HG03342 (cell line): ENCODE measurements at regions not wholly inside any gene's neighbourhood (a gene's known extent, or its start where the extent isn't known, plus 50 kb on each side); places are given as distances from the start of the nearest gene placed in this dataset.

ENCODE experiments used
- ATAC-seq: cut with Tn5 transposase; IDR thresholded peaks from one replicate; pipeline ENCODE4 v1.9.1; 2021; ENCODE audit warnings: mild to moderate bottlenecking, moderate library complexity; ENCODE audit not compliant: unreplicated experiment

DNA sequence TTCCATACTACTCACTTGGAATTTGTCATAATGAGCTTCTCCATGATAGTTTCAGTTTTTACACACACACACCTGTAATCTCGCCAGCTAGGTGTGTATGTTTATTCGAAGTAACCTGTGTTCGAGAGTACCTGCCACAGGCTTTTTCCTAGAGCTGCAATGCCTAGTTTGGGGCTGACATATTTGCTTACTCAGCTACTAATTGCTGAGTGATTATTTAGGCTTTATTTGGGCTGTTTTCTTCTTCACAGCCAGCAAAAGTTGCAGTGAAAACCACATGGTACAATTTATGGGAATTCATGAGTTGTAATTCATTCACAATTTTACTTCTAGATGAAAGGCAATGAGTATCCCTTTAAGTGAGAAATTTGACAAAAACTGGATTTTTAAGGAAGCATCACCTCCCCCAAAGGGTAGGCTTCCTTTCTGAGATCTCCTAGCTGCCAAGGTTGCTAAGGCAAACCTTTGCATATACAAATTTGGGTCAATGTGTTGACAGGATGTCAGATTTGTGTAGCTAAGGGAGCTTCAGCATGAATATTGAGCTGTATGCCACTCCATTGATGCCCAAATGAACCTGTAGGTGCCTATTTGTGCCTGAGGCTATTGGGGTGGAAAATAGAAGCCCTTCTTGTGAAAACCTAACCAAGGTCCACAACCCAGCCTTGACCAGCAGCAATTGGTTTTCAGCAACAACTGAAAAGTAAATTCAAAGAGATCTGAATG, 108.7 kb upstream of the OTX2 start:
- no peak for ATAC-seq

DNA sequence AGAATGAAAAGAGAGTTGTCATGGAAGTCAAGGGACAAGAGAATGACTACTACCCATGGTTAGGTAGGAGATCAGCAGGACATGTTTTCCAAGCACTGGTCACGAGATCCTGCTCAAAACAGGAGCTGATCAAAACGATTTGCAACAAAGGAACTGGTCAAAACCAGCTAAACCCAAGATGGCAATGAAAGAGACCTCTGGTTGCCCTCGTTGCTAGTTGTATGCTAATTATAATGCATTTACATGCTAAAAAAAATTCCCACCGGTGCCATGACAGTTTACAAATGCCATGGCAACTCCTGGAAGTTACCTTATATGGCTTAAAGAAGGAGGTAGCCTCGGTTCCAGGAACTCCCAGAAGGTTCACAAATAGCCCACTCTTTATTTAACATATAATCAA, 95.0 kb upstream of the OTX2 start:
- no peak for ATAC-seq

DNA sequence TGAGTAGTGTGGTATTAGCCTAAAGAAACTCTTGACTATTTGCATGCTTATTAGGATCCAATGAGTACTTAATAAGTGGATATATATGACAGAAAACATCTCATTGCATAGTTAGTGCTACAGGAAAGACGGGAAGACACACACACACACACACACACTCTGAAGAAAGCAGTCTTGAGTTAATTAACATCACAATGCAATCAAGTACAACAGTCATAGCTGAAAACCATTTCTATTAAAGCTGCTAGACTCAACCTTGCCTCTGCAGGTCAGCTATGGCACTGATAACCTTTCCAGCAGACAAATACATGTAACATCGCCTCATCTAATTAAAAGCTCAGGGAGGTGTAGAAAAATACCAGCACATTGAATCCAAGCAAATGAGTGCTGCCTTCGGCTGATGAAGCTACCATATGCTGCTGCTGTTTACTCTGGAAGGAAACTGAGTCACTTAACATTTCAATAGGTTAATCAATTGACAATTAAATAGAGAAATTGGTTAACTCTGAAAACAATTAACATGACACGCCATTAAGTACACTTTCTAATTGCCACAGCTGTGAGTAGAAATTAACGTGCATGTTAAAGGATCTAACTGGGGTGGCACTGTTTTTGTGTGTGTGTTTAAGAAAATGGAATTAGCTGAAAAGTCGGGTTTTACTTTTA, 93.2 kb upstream of the OTX2 start:
- ATAC-seq: no peak

DNA sequence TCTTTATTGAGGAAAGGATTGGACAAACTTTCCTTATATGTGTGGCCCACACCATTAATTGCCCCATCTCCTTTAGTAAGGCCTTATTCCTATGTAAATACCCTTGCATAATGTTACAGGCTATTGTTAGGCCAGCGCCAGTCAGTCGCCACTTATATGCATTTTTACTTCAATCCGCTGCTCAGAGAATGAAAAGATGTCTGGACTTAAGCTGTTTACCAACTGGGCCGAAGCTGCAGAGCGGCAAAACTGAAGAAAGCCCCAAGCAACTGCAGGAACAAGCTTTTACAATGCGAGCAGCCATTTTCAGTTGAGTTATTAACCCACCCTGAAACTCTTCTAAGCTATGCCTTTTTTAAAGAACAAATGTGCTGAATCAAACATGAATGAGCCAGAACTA, 92.1 kb upstream of the OTX2 start:
- no peak for ATAC-seq

DNA sequence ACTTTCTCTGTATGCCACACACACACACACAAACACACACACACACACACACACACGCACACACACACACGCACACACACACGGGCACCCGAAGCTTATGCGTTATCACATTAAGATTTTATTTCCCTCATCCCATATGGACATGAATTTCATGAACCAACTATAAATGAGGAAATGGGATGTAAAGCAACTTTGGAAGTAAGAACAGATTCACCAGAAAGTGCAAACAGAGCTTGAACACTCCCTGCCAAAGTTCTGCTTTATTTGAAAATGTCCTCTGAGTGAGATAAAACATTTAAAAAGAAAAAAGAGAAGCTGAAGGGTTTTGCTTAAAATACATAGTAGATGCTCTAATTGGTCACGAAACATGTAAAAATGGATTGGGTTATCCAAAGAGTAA, 90.4 kb upstream of the OTX2 start:
- no peak for ATAC-seq

DNA sequence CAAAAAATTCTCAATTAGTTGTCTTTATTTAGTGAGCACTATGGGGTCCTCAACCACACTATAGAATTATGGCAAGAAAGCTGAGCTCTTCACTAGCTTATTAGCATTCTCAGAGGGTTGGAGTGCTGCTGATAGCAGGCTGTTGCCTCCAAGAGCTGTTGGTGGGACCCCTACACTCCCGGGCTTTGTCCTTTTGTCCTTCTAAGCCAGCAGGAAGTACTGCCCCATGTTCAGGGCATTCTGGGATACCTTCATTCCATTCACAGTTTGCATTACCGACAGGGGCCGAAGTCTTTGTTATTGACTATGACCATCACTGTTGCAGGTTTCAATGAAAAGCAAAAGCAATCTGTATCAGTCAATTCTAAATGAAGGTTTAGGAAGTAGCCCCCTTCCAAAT, 89.5 kb upstream of the OTX2 start:
- no peak for ATAC-seq

DNA sequence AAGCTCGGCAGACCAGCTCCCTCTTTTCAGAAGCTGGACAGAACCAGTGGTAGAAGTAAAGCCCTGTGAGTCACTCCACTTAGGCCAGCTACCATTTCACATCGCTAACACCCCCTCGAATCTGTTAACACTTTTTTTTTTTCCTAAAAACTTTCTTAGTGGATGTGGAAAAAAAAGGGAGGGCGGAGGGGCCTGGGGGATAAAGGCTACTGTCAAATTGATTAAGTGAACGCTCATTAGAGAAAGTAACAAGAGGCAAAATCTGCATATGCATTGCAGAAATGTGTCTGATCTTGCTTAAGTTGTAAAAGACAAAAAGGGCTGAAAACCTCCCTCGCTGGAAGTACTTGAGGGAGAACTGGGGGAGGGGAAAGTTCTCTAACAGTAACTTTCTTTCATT, 86.6 kb upstream of the OTX2 start:
- no peak for ATAC-seq

DNA sequence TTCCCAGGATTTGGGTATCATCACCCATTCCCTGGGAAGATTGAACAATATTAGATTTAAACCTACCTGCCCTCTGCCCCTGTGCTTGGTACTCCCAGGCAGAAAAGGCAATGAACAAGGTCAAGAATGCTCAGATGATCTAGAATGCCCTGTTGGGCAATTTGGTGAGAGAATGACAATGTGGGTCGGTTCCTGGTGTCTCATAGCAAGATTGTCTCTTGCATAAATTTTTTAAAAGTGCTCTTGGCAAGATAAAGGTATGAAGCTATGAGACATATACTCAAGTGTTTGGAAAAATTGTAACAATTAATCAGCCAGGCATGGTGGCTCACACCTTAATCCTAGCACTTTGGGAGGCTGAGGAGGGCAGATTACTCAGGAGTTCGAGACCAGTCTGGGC, 86.0 kb upstream of the OTX2 start:
- ATAC-seq: no peak

DNA sequence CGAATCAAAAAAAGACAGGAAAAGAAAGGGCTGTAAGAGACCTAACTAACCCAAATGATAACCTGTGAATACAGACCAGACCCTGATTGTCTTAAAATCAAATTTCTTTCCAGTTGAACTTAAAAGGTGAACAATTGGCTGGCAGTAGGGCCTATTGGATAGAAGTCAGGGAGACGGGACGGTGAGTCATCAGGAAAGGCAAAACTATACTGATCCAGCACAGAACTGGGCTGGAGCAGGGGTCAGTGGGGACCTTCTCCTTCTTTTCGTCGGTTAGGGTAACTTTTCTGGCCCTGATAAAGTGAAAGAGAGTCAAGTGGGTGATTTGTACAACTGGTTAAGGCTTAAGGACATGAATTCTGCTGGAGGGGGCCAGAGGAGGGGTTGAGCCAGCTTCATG, 84.9 kb upstream of the OTX2 start:
- no peak for ATAC-seq

DNA sequence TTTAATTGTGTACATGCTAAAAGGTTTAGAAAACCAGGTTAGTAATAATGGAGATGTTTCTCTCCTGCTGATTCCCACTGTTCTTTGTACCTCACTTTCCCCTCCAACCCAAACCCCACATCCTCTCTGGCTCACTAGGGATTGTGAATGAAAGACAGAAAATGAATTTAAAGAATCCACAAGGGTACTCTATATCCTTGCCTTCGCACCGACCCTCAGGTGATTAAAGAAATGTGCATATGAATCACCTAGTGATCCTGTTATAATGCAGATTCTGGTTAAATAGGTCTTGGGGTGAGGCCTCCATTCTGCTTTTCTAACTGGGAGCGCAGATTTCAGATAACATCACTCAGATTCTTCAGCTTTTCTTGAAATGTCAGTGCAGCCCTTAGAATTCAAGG, 84.3 kb upstream of the OTX2 start:
- ATAC-seq: no peak

DNA sequence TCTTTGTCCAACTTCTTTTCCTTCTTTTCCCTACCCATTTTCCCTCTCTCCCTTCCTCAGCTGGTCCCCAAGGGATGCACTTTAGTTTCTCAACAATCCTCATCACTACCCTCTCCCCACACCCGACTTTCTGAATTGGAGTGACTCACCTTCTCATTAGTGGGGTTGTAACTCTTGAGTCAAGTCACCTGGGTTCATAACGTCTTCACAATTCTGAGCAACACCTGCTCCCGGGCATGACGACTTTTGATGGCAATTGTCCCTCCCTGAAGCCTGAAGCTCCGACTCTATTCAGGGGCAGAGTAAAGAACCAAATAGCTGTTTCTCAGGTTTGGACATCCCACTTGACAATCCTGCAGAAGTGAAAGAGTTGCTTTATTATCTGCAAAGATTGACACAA, 82.7 kb upstream of the OTX2 start:
- no peak for ATAC-seq

DNA sequence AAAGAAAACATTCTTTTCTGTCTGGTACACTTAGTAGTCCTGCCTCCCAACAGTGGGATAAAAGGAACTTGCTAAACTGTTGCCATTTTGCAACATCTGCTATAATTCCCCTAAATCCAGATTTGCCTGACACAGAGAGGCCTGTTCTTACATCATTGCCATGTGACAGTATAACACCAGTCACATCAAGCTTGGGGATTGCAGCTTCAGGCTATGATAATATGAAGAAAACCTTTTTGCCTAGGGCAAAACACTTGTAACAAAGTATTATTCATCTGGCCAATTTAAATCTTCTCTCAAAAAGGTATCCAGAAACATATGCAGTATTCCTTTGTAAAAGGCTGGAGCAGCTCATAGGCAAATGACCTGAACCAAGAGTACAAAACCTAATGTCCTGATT, 80.9 kb upstream of the OTX2 start:
- no peak for ATAC-seq

DNA sequence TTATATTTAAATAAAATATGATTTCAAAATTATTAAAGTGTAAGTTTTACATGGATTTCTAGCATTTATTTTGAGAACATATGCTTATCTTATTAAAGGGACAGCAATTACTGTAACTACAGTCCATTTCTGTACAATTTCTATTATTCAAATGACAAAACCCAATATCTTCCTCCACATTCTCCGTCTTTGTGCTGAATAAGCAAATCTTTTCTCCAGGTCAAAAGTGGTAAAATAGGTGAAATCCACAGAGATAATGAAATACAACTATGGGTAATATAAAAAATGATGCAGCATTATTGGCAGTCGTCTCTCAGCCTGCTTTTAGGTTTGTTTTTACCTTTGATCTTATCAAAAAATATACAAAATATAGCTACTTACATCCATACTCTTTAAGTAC, 79.4 kb upstream of the OTX2 start:
- ATAC-seq: no peak

DNA sequence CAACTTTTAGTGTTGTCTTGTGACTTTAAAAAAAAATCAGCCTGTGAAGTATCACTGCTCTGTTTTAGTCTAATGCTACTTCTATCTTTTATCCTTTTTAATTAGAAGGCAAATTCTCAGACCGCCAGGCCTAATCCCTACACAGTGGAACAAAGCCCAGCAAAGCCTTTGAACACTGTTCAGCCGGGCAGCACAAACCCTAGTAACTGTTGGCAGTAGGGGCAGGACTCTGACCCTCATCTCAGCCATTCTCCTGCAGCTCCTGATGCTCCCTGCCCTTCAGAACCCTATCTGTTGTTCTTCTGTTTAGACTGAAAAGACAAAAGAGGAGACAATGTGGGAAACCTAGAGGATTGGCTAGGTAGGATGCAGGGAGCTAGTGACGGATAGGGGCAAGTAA, 78.0 kb upstream of the OTX2 start:
- no peak for ATAC-seq

DNA sequence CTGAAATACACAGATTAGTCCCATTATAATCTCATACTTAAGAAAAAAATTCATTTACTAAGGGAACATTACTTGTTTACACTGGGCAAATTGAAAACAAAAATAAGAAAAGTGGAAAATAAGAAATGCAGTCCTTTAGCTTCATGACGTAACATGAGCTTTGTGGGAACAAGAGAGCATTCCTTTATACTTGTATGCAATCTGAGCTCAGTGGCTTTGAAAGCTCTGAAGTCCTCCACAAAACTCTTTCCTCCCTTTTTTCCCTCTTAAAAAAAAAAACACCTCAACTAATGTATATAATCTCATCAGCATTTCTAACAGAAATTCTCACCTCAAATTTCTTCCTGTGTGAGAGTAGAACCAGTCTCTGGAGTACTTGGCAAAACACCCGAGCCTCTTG, 76.9 kb upstream of the OTX2 start:
- no peak for ATAC-seq

DNA sequence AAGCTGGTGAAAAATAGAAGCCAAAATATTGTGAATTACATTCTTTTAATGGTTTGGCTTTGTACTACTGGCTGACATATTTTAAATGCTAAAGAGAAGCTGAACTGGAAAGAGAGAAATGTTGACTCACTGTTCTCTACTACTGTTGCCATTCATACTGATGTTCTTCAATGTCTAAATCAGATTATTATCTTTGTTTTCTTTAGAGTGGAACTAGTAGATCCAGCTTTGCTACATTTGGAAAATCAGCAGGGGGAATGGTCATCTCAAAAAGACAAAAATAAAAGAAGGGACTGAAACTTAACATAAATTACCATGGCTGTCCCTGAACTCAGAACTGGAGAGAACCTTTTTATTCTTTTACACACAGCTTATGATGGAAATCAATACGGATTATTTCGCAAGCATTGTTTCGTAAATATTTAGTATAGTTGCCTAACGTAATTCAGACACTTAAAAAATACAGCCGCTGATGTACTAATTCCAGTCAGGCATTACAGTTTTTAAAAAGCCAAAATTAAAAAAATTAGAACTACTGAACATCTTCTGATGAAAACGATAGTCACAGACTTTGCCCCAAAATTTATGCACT, 76.3 kb upstream of the OTX2 start:
- no peak for ATAC-seq

DNA sequence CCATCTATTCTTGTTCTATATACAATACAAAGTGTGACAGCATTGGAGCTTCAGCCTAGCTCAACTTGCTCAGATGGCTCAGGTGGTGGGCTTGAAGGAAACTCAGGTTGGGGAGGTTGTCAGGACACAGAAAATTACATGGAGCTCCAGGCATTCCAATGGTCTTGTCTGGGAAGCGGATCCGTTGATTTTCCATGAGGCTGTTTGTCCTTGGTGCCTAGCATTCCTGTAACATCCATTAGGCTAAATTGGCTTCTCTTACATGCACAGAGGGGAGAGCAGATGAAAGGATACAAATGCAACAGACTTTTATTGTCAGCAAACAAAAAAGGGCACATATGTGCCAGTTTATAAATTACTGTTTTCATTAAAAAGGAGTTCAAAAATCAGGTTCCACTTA, 75.5 kb upstream of the OTX2 start:
- ATAC-seq: no peak

DNA sequence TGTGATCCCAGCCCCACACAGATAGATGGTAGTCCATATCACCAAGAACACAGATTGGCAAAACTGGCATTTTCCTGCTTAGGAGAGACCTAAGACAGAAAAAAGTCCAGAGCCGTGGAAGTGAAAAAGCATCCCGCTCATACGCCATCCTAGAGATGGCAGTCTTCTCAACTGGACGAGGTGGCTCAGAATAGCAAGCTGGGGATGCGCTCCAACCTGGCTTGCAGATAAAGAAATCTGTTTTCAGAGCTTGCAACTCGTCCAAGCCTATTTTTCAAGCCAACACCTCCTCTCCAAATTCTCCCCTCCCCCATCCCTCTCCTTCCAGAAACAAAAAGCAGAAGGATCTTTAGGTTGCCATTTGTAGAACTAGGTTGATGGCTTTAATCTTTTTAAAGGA, 74.3 kb upstream of the OTX2 start:
- no peak for ATAC-seq

DNA sequence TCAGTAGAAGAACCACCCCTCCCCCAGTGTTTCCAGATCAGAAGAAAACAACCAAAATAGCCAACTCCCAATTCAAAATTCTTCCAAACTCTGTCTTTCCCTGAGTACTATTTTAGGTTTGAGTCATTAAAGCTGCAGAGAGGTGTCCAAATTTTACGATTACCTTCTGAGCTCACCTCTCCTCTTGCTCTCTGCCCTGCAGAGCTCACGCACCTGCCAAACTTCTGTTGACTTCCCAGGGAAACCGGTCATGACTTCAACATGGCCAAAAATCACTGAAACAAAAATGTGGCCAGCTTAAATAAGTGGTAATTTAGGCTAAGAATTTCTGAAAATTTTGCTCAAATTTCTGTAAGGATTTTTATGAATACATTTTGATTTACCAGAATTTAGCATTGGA, 70.9 kb upstream of the OTX2 start:
- ATAC-seq: no peak

DNA sequence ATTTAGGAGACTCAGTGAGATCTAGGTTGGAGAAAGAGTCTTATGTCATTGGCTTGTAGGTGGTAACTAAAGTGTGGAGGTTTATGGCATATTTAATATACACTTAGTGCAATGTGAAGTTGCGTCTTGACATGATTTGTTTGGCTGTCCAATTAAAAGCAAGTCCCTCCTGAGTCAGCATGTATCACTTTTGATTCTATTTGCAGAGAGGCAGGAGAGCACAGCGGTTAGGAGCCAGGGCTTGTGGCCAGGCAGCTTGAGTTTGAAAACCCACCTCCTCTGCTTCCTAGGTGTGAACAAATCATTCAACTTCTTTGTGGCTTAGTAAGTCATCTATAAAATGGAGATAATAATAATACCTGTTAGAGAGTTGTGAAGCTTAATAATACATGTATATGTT, 68.5 kb upstream of the OTX2 start:
- no peak for ATAC-seq

DNA sequence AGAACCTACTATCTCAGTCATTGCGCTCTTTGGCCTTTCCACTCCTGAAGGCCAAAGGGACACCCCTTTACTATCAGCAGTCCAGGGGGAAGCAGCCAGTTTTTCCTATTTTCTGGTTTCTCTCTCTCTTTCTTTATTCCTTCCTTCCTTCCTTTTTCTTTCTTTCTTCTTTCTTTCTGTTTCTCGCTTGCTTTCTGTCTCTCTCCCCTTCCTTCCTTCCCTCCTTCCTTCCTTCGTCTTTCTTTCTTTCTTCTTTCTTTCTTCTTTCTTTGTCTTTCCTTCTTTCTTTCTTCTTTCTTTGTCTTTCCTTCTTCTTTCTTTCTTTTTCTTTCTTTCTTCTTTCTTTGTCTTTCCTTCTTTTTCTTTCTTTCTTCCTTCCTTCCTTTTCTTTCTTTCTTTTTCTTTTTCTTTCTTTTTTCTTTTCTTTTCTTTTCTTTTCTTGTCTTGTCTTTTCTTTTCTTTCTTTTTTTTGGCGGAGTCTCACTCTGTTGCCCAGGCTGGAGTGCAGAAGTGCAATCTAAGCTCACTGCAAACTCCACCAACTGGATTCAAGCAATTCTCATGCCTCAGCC, 64.9 kb upstream of the OTX2 start:
- ATAC-seq: no peak

DNA sequence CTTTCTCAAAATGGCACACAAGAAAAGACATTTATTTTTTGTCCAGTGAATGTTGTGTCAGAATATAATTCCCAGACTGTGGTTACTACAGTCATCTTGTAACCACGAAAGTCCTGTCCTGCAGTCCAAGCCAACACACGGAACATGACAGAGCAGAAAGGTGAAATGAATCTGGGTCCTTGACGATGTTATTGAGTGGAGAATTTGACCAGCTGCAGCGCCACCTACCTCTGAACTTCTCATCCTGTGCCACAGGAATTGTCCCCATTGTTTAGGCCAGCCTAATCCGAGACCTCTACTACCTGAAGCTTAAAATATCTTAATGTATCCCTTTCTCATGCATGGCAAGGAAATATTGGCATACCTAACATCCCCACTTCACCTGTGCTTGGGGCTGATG, 64.1 kb upstream of the OTX2 start:
- ATAC-seq: no peak
